SK-N-SH (cell line): ENCODE measurements at regions not wholly inside any gene's neighbourhood (a gene's known extent, or its start where the extent isn't known, plus 50 kb on each side); places are given as distances from the start of the nearest gene placed in this dataset.

Experiments
- CTCF ChIA-PET: fragments of 300-600, 350-600 bp; formaldehyde crosslinking; extraction: SDS; loops from one replicate; lab custom pipeline; 2021; lab: Yijun Ruan, JAX
- POLR2A ChIA-PET: fragments of 350-600 bp; sonication (Branson Sonifier 250); formaldehyde crosslinking; extraction: SDS; loops from one replicate; lab custom pipeline; 2020; ENCODE audit warnings: antibody characterized with exemption, inconsistent platforms; lab: Yijun Ruan, JAX
- DNase-seq: peaks from one replicate; pipeline ENCODE4 v3.0.0; 2012
- H2AFZ ChIP-seq: fragments of 200-600 bp; sonication (generic); 2 replicates; pipeline ENCODE4 v1.8.1; 2016; ENCODE audit warnings: antibody characterized with exemption, mild to moderate bottlenecking, low read depth
- H3F3A ChIP-seq: fragments of 200-600 bp; sonication (generic); replicated peaks from 2 replicates; pipeline ENCODE3; 2016; ENCODE audit warnings: antibody characterized with exemption, mild to moderate bottlenecking; ENCODE audit not compliant: insufficient read depth
- H3K27ac ChIP-seq, 2 experiments: fragments of 200-500 bp in 1 of 2; fragments of 200-600 bp in 1 of 2; sonication (Bioruptor generic) in 1 of 2; sonication (generic), shearing (Covaris generic) in 1 of 2; 2 replicates each; pipeline versions ENCODE4 v1.5.1 to v1.6.1; 2014 to 2016; ENCODE audit warnings: low read depth in 2 of 2, inconsistent platforms in 1 of 2, low read length in 1 of 2, mild to moderate bottlenecking in 1 of 2, mixed read lengths in 1 of 2
- H3K27me3 ChIP-seq: fragments of 200-600 bp; sonication (generic), shearing (Covaris generic); 2 replicates; pipeline ENCODE4 v1.6.1; 2016; ENCODE audit warnings: mixed run types; ENCODE audit not compliant: insufficient read depth
- H3K36me3 ChIP-seq, 2 experiments: fragments of 200-500 bp in 1 of 2; fragments of 200-600 bp in 1 of 2; sonication (Bioruptor generic) in 1 of 2; sonication (generic) in 1 of 2; replicated peaks in 1 of 2; 2 replicates each; pipeline versions ENCODE3 to v1.5.1; 2014 to 2016; ENCODE audit warnings: low read length in 1 of 2, mild to moderate bottlenecking in 1 of 2; ENCODE audit not compliant: insufficient read depth in 2 of 2, control insufficient read depth in 1 of 2
- H3K4me1 ChIP-seq, 2 experiments: fragments of 200-500 bp in 1 of 2; fragments of 200-600 bp in 1 of 2; sonication (Bioruptor generic) in 1 of 2; sonication (generic), shearing (Covaris generic) in 1 of 2; 2 replicates each; pipeline versions ENCODE4 v1.5.1 to v1.6.1; 2014 to 2016; ENCODE audit warnings: low read depth in 1 of 2, low read length in 1 of 2, mixed run types in 1 of 2; ENCODE audit not compliant: insufficient read depth in 2 of 2, control insufficient read depth in 1 of 2
- H3K4me2 ChIP-seq: fragments of 200-600 bp; sonication (generic), shearing (Covaris generic); 2 replicates; pipeline ENCODE4 v1.6.1; 2017; ENCODE audit warnings: mixed run types
- H3K4me3 ChIP-seq, 2 experiments: fragments of 200-500 bp in 1 of 2; fragments of 200-600 bp in 1 of 2; sonication (Bioruptor generic) in 1 of 2; sonication (generic), shearing (Covaris generic) in 1 of 2; 2 replicates each; pipeline versions ENCODE4 v1.5.1 to v1.8.1; 2014 to 2016; ENCODE audit warnings: low read depth in 2 of 2, inconsistent platforms in 1 of 2, low read length in 1 of 2, mild to moderate bottlenecking in 1 of 2, mixed read lengths in 1 of 2, moderate library complexity in 1 of 2
- H3K79me2 ChIP-seq: fragments of 200-600 bp; sonication (generic); 2 replicates; pipeline ENCODE4 v1.8.1; 2017; ENCODE audit warnings: mild to moderate bottlenecking; ENCODE audit not compliant: insufficient read depth
- H3K9ac ChIP-seq: fragments of 200-600 bp; sonication (generic); 2 replicates; pipeline ENCODE4 v1.6.1; 2017; ENCODE audit warnings: mixed run types
- H3K9me2 ChIP-seq: fragments of 200-600 bp; sonication (generic); 2 replicates; pipeline ENCODE4 v1.6.1; 2017; ENCODE audit warnings: mixed run types
- H3K9me3 ChIP-seq: fragments of 200-600 bp; sonication (generic); 2 replicates; pipeline ENCODE4 v1.6.1; 2017; ENCODE audit warnings: mixed run types, mild to moderate bottlenecking, moderate library complexity
- H4K20me1 ChIP-seq: fragments of 200-600 bp; sonication (generic); 2 replicates; pipeline ENCODE4 v1.6.1; 2017; ENCODE audit warnings: mild to moderate bottlenecking, mixed run types; ENCODE audit not compliant: insufficient read depth
- ELF1 ChIP-seq: IDR thresholded peaks from 2 replicates; pipeline ENCODE4 v1.4.0; 2012
- EZH2phosphoT487 ChIP-seq: fragments of 200-600 bp; sonication (generic); IDR thresholded peaks from 2 replicates; pipeline ENCODE4 v1.6.1; 2017; ENCODE audit warnings: low read depth, mixed run types, mild to moderate bottlenecking, antibody characterized with exemption, moderate library complexity, borderline replicate concordance
- FOSL2 ChIP-seq: IDR thresholded peaks from 2 replicates; pipeline ENCODE4 v1.4.0; 2012; ENCODE audit warnings: low read depth, mild to moderate bottlenecking, moderate library complexity, borderline replicate concordance
- FOXJ3 ChIP-seq: sonication (generic); formaldehyde crosslinking; IDR thresholded peaks from 2 replicates; pipeline ENCODE4 v1.5.1; 2020; ENCODE audit warnings: mild to moderate bottlenecking, missing genetic modification reagents
- FOXM1 ChIP-seq: IDR thresholded peaks from 2 replicates; pipeline ENCODE4 v1.4.0; 2012; ENCODE audit warnings: low read depth, mild to moderate bottlenecking
- GATA2 ChIP-seq: sonication (generic); formaldehyde crosslinking; IDR thresholded peaks from 2 replicates; pipeline ENCODE4 v1.5.0; 2020; ENCODE audit warnings: mild to moderate bottlenecking, missing genetic modification reagents
- JUND ChIP-seq: IDR thresholded peaks from 2 replicates; pipeline ENCODE4 v1.4.0; 2012
- MEF2A ChIP-seq: IDR thresholded peaks from 2 replicates; pipeline ENCODE4 v1.4.0; 2012; ENCODE audit warnings: low read depth, borderline replicate concordance
- MXI1 ChIP-seq: IDR thresholded peaks from 2 replicates; pipeline ENCODE4 v1.6.1; 2012; ENCODE audit warnings: mild to moderate bottlenecking, low read depth, low read length, improper control_type of control experiment
- POLR2AphosphoS5 ChIP-seq: IDR thresholded peaks from 2 replicates; pipeline ENCODE4 v1.6.1; 2012; ENCODE audit warnings: low read depth, low read length
- RAD21 ChIP-seq: IDR thresholded peaks from 2 replicates; pipeline ENCODE4 v1.6.1; 2012; ENCODE audit warnings: mild to moderate bottlenecking, low read length
- RCOR1 ChIP-seq: fragments of 150-350 bp; IDR thresholded peaks from 2 replicates; pipeline ENCODE4 v1.6.1; 2017; ENCODE audit warnings: antibody characterized with exemption, low read length
- REST ChIP-seq: IDR thresholded peaks from 2 replicates; pipeline ENCODE4 v1.6.1; 2012; ENCODE audit warnings: mild to moderate bottlenecking, low read depth, low read length, moderate library complexity
- RFX5 ChIP-seq: IDR thresholded peaks from 2 replicates; pipeline ENCODE4 v1.6.1; 2012; ENCODE audit warnings: mild to moderate bottlenecking, improper control_type of control experiment, low read length
- RXRA ChIP-seq: IDR thresholded peaks from 2 replicates; pipeline ENCODE4 v1.4.0; 2012; ENCODE audit warnings: low read depth, mild to moderate bottlenecking, borderline replicate concordance
- SIN3A ChIP-seq: IDR thresholded peaks from 2 replicates; pipeline ENCODE4 v1.6.1; 2012; ENCODE audit warnings: low read depth, mild to moderate bottlenecking, low read length, moderate library complexity, borderline replicate concordance
- SMC3 ChIP-seq: IDR thresholded peaks from 2 replicates; pipeline ENCODE4 v1.6.1; 2012; ENCODE audit warnings: low read depth, low read length, improper control_type of control experiment
- TCF12 ChIP-seq: IDR thresholded peaks from 2 replicates; pipeline ENCODE4 v1.4.0; 2012
- USF2 ChIP-seq: fragments of 150-350 bp; IDR thresholded peaks from 2 replicates; pipeline ENCODE4 v1.6.1; 2017; ENCODE audit warnings: antibody characterized with exemption, low read length, low read depth, borderline replicate concordance
- YY1 ChIP-seq: IDR thresholded peaks from 2 replicates; pipeline ENCODE4 v1.4.0; 2012; ENCODE audit warnings: low read depth, mild to moderate bottlenecking
- WGBS: methylation state at CpG from one replicate; pipeline ENCODE4 v1.1.6; 2017; ENCODE audit warnings: low lambda C conversion rate; 5-methylcytosine and 5-hydroxymethylcytosine counted together
- TF ChIP-seq, protein P1 (sequence below): IDR thresholded peaks from 2 replicates; pipeline ENCODE4; 2012
- TF ChIP-seq, protein P2 (sequence below): IDR thresholded peaks from 2 replicates; pipeline ENCODE4 v1.4.0; 2012; ENCODE audit warnings: low read depth, borderline replicate concordance
- TF ChIP-seq, protein P3 (sequence below): IDR thresholded peaks from 2 replicates; pipeline ENCODE4 v1.4.0; 2012; ENCODE audit warnings: low read depth, borderline replicate concordance

- TF ChIP-seq YY1 (no peak), GATA2 (CRISPR knock-in tag) (0 out of 2 replicates have a peak, but pooled peaks have one; percentile 52), JUND (no peak)
- TF ChIP-seq, protein P1, sequence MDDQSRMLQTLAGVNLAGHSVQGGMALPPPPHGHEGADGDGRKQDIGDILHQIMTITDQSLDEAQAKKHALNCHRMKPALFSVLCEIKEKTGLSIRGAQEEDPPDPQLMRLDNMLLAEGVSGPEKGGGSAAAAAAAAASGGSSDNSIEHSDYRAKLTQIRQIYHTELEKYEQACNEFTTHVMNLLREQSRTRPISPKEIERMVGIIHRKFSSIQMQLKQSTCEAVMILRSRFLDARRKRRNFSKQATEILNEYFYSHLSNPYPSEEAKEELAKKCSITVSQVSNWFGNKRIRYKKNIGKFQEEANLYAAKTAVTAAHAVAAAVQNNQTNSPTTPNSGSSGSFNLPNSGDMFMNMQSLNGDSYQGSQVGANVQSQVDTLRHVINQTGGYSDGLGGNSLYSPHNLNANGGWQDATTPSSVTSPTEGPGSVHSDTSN: no peak
Measured at GRCh38 chr15:35956056-35956455, 410.1 kb upstream of the DPH6 start (continued).

- no peak overlapping the region for H3K4me3 ChIP-seq
- ChIA-PET CTCF (no interaction called here), POLR2A (no interaction called here)
- H3K9me2 ChIP-seq: no peaks in the 10 kb centered on the region
- no peaks in the 10 kb centered on the region for H3K9me3 ChIP-seq
- H3K79me2 ChIP-seq: no peaks in the 10 kb centered on the region
- 16% methylated on average over 2 of the region's 2 CpGs for WGBS
- H3K27me3 ChIP-seq: no peaks in the 10 kb centered on the region
- no peaks in the 10 kb centered on the region for H3K36me3 ChIP-seq
- peak overlapping the region; percentile 22; the same call in 1 of the 2 replicates for H3K4me2 ChIP-seq
- peak overlapping the region; percentile 11 to 83; a peak in 1 of 4 replicates for H3K27ac ChIP-seq
- no peaks in the 10 kb centered on the region for H4K20me1 ChIP-seq
- peak; percentile 22 for DNase-seq
- H3F3A ChIP-seq: no peaks in the 10 kb centered on the region
- peaks cover 13 to 17% of the 10 kb centered on the region in 2 experiments for H3K4me1 ChIP-seq
- H2AFZ ChIP-seq: no peak overlapping the region
- no peak overlapping the region for H3K9ac ChIP-seq
- no peak; the same call in 1 of the 2 replicates for TF ChIP-seq RCOR1
- peak; percentile 28; the same call in 1 of the 2 replicates for TF ChIP-seq FOSL2
- no peak for TF ChIP-seq USF2
- TF ChIP-seq ELF1: no peak
- TF ChIP-seq MXI1: no peak
- TF ChIP-seq RFX5: no peak
- TF ChIP-seq, protein P2, sequence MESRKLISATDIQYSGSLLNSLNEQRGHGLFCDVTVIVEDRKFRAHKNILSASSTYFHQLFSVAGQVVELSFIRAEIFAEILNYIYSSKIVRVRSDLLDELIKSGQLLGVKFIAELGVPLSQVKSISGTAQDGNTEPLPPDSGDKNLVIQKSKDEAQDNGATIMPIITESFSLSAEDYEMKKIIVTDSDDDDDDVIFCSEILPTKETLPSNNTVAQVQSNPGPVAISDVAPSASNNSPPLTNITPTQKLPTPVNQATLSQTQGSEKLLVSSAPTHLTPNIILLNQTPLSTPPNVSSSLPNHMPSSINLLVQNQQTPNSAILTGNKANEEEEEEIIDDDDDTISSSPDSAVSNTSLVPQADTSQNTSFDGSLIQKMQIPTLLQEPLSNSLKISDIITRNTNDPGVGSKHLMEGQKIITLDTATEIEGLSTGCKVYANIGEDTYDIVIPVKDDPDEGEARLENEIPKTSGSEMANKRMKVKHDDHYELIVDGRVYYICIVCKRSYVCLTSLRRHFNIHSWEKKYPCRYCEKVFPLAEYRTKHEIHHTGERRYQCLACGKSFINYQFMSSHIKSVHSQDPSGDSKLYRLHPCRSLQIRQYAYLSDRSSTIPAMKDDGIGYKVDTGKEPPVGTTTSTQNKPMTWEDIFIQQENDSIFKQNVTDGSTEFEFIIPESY: 0 out of 2 replicates have a peak, but pooled peaks have one; percentile 41
- no peak for TF ChIP-seq SMC3
- TF ChIP-seq FOXM1: peak; percentile 72; the same call in 1 of the 2 replicates
- TF ChIP-seq MEF2A: no peak
- peak; percentile 31; the same call in 1 of the 2 replicates for TF ChIP-seq RXRA
- TF ChIP-seq, protein P3, sequence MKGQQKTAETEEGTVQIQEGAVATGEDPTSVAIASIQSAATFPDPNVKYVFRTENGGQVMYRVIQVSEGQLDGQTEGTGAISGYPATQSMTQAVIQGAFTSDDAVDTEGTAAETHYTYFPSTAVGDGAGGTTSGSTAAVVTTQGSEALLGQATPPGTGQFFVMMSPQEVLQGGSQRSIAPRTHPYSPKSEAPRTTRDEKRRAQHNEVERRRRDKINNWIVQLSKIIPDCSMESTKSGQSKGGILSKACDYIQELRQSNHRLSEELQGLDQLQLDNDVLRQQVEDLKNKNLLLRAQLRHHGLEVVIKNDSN: no peak
- TF ChIP-seq TCF12: peak; percentile 83
- no peak for TF ChIP-seq FOXJ3 (CRISPR knock-in tag)
- TF ChIP-seq GATA2 (CRISPR knock-in tag): peak; percentile 41; the same call in 1 of the 2 replicates
- no peak for TF ChIP-seq REST
- no peak for TF ChIP-seq EZH2phosphoT487
- TF ChIP-seq SIN3A: no peak
- TF ChIP-seq, protein P1: peak; percentile 96
- peak; percentile 75 for TF ChIP-seq POLR2AphosphoS5
- no peak for TF ChIP-seq RAD21
Measured at GRCh38 chr15:35958021-35958420, 412.1 kb upstream of the DPH6 start.
